Fibroblast of mammary gland (primary cell): ENCODE measurements at regions not wholly inside any gene's neighbourhood (a gene's known extent, or its start where the extent isn't known, plus 50 kb on each side); places are given as distances from the start of the nearest gene placed in this dataset.
"Not testable (repeated sequence)": the region's sequence is repeated elsewhere in the genome, so short reads cannot be mapped to it uniquely, and the experiment has no call there.

Experiments
- DNase-seq: peaks from one replicate; pipeline ENCODE4 v3.0.0-alpha.2; 2010; ENCODE audit warnings: low read depth
- H3K4me3 ChIP-seq: 2 replicates; pipeline ENCODE4 v1.5.1; 2011; ENCODE audit warnings: low read depth, mild to moderate bottlenecking, low read length, moderate library complexity; ENCODE audit not compliant: control insufficient read depth
- CTCF ChIP-seq: conservative IDR thresholded peaks from 2 replicates; pipeline ENCODE4 v1.5.1; 2011; ENCODE audit warnings: low read depth, low read length, inconsistent platforms; ENCODE audit not compliant: control insufficient read depth, insufficient read depth

- DNase-seq: no peak
- no peak overlapping the region for H3K4me3 ChIP-seq
- no peak for TF ChIP-seq CTCF
Observed at GRCh38 chr2:154507186-154507585, 191.3 kb upstream of the KCNJ3 start.

GRCh38 chr2:154518872-154519271 lies 179.6 kb upstream of the KCNJ3 start:
- no peak for TF ChIP-seq CTCF
- DNase-seq: no peak
- no peak overlapping the region for H3K4me3 ChIP-seq

GRCh38 chr2:154520951-154521350 lies 177.5 kb upstream of the KCNJ3 start:
- not testable (repeated sequence) for DNase-seq, H3K4me3 ChIP-seq

GRCh38 chr2:154526234-154526633 lies 172.3 kb upstream of the KCNJ3 start:
- H3K4me3 ChIP-seq: no peak overlapping the region
- no peak for TF ChIP-seq CTCF
- no peak for DNase-seq

- TF ChIP-seq CTCF: no peak
- H3K4me3 ChIP-seq: no peak overlapping the region
Observed at GRCh38 chr2:154527962-154528361, 170.5 kb upstream of the KCNJ3 start.

GRCh38 chr2:154532004-154532403 lies 166.5 kb upstream of the KCNJ3 start:
- TF ChIP-seq CTCF: no peak
- no peak for DNase-seq
- H3K4me3 ChIP-seq: no peak overlapping the region

More at GRCh38 chr2:154527962-154528361, 170.5 kb upstream of the KCNJ3 start:
- no peak for DNase-seq

GRCh38 chr2:154532763-154533162 lies 165.7 kb upstream of the KCNJ3 start:
- TF ChIP-seq CTCF: no peak
- no peak for DNase-seq
- H3K4me3 ChIP-seq: no peak overlapping the region
